CD8-positive, alpha-beta memory T cell (primary cell): ENCODE measurements at regions not wholly inside any gene's neighbourhood (a gene's known extent, or its start where the extent isn't known, plus 50 kb on each side); places are given as distances from the start of the nearest gene placed in this dataset.

Experiments
- CTCF ChIA-PET: fragments of 350-600 bp; sonication (Branson Sonifier 250); formaldehyde crosslinking; loops from one replicate; lab custom pipeline; 2021; ENCODE audit warnings: antibody characterized with exemption; lab: Charles Lee
- POLR2A ChIA-PET: fragments of 350-600 bp; sonication (Branson Sonifier 250); formaldehyde crosslinking; loops from one replicate; lab custom pipeline; 2021; ENCODE audit warnings: antibody characterized with exemption; lab: Charles Lee
- DNase-seq, 5 donors: peaks; one replicate each; pipeline versions ENCODE4 v3.0.0 to v3.0.0-alpha.2; 2020 to 2022; ENCODE audit warnings: mixed read lengths in 1 of 5
- H3K27ac ChIP-seq: one replicate; pipeline ENCODE4 v1.7.0; 2013; ENCODE audit warnings: low read depth, mild to moderate bottlenecking, low read length, moderate library complexity
- H3K27me3 ChIP-seq: 2 replicates; pipeline ENCODE4 v1.7.0; 2013; ENCODE audit warnings: low read length, mild to moderate bottlenecking; ENCODE audit not compliant: insufficient read depth, poor library complexity, severe bottlenecking
- H3K36me3 ChIP-seq: 2 replicates; pipeline ENCODE4 v1.7.0; 2013; ENCODE audit warnings: mild to moderate bottlenecking, low read length, moderate library complexity; ENCODE audit not compliant: insufficient read depth
- H3K4me1 ChIP-seq: 2 replicates; pipeline ENCODE4 v1.7.0; 2013; ENCODE audit warnings: mild to moderate bottlenecking, low read length, moderate library complexity; ENCODE audit not compliant: insufficient read depth
- H3K4me3 ChIP-seq: 2 replicates; pipeline ENCODE4 v1.7.0; 2013; ENCODE audit warnings: mild to moderate bottlenecking, low read length
- H3K9me3 ChIP-seq: 2 replicates; pipeline ENCODE4 v1.7.0; 2013; ENCODE audit warnings: mild to moderate bottlenecking, low read length
- H3K27ac Mint-ChIP-seq, 8 donors: one replicate each; pipeline ENCODE4 v1.8.0; 2020 to 2021; ENCODE audit warnings: mixed read lengths in 8 of 8, mild to moderate bottlenecking in 6 of 8, inconsistent platforms in 3 of 8, moderate library complexity in 3 of 8
- H3K27me3 Mint-ChIP-seq, 2 donors: one replicate each; pipeline ENCODE4 v1.8.0; 2020 to 2021; ENCODE audit warnings: mixed read lengths in 2 of 2, mild to moderate bottlenecking in 1 of 2, moderate library complexity in 1 of 2
- H3K36me3 Mint-ChIP-seq, 3 donors: one replicate each; pipeline ENCODE4 v1.8.0; 2020 to 2021; ENCODE audit warnings: mixed read lengths in 3 of 3, inconsistent platforms in 1 of 3, mild to moderate bottlenecking in 1 of 3
- H3K4me1 Mint-ChIP-seq, 3 donors: one replicate each; pipeline ENCODE4 v1.8.0; 2020 to 2021; ENCODE audit warnings: mixed read lengths in 3 of 3, inconsistent platforms in 1 of 3, mild to moderate bottlenecking in 1 of 3
- H3K4me3 Mint-ChIP-seq, 7 donors: one replicate each; pipeline ENCODE4 v1.8.0; 2020 to 2021; ENCODE audit warnings: mixed read lengths in 7 of 7, mild to moderate bottlenecking in 6 of 7, moderate library complexity in 4 of 7, inconsistent platforms in 2 of 7
- H3K9me3 Mint-ChIP-seq, 5 donors: one replicate each; pipeline ENCODE4 v1.8.0; 2020 to 2022; ENCODE audit warnings: mixed read lengths in 5 of 5, mild to moderate bottlenecking in 3 of 5, moderate library complexity in 2 of 5, inconsistent platforms in 1 of 5

DNA sequence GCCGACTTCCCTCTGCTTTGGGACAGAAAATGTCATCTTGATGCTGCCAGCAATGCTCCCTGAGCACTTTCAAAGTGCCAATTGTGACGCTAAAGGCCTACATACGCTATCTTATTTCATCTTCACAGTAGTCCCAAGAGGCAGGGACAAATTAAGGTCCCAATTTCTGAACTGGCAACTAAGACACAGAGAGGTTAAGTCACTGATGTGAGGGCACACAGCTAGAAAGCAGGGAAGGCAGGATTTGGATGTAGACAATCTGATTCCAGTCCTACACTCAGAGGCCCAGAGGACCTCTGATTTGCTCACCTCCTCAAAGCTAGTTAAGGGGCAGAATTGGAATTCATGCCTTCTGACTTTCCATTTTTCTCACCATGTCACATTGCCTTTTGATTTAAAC, 249.2 kb upstream of the CLINT1 start:
- POLR2A ChIA-PET = no interaction called here
- DNase-seq = no peak

DNA sequence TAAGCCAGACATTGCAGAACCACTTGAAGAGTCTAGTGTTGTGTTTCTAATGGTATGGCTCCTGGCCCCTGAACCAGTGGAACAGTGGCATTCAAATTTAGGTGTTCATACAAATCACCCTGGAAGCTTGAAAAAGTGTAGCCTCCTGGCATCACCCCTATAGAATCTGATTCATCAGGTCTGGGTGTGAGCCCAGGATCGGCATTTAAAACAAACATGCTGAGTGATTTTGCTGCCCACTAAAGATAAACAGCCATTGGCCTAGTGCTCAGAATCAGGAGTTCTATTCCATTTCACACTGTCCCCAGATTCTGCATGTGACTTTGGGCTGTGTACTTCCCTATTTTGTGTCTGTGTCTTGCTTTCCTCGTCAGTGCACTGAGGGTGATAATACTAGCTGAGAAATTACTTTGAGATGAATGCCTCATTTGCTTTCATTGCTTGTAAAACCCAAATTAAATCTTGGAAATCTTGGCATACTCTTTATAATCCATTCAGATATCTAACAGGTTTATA, 241.5 kb upstream of the CLINT1 start:
- Histone ChIP-seq H3K36me3 (no peaks in the 10 kb centered on the region), H3K27ac (no peak overlapping the region), H3K4me1 (no peaks in the 10 kb centered on the region), H3K9me3 (no peaks in the 10 kb centered on the region), H3K27me3 (no peaks in the 10 kb centered on the region), H3K4me3 (no peak overlapping the region)
- no peak overlapping the region for H3K4me3 Mint-ChIP-seq
- H3K9me3 Mint-ChIP-seq = no peaks in the 10 kb centered on the region
- no peaks in the 10 kb centered on the region for H3K36me3 Mint-ChIP-seq
- peaks cover 1 to 7% of the 10 kb centered on the region in 2 donors for H3K27me3 Mint-ChIP-seq
- ChIA-PET CTCF (no interaction called here), POLR2A (no interaction called here)
- DNase-seq = no peak
- H3K27ac Mint-ChIP-seq = no peak overlapping the region
- no peaks in the 10 kb centered on the region for H3K4me1 Mint-ChIP-seq

More for the DNA sequence above, 249.2 kb upstream of the CLINT1 start:
- no peak overlapping the region for H3K4me3 Mint-ChIP-seq
- no peaks in the 10 kb centered on the region for H3K9me3 ChIP-seq
- no peak overlapping the region for H3K27ac ChIP-seq
- no peak overlapping the region for H3K27ac Mint-ChIP-seq
- no peak overlapping the region for H3K4me3 ChIP-seq
- no peaks in the 10 kb centered on the region for H3K36me3 Mint-ChIP-seq
- no peaks in the 10 kb centered on the region for H3K4me1 Mint-ChIP-seq
- CTCF ChIA-PET = no interaction called here
- H3K36me3 ChIP-seq = no peaks in the 10 kb centered on the region
- peaks cover 9 to 15% of the 10 kb centered on the region in 2 donors for H3K27me3 Mint-ChIP-seq
- no peaks in the 10 kb centered on the region for H3K27me3 ChIP-seq
- no peaks in the 10 kb centered on the region for H3K9me3 Mint-ChIP-seq
- no peaks in the 10 kb centered on the region for H3K4me1 ChIP-seq

DNA sequence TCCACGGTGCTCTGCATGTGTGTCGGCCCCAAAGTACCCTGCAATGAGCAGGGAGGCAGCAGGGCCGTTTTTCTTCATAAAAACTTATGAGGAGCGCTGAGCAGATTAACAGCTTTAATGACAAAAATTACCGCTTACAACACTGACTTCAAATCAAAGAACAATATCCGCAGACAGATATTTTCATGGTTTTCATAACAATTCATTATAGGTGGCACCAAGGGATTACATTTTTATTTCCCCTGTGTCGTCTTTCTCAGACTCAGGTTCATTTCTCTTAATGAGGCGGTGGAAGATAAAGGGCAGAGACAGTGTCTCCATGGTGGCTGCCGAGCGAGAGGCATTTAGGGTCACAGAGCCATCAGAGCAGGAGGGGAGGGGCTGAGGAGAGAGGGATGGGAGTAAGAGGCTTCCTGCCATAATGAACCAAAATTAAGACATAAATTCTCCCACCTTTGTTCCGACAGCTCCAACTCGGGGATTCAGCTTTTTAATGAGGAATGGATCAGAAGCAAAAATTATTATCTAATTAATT, 240.7 kb upstream of the CLINT1 start:
- no peaks in the 10 kb centered on the region for H3K4me1 ChIP-seq
- H3K9me3 Mint-ChIP-seq = no peaks in the 10 kb centered on the region
- H3K27me3 ChIP-seq = no peaks in the 10 kb centered on the region
- H3K36me3 Mint-ChIP-seq = no peaks in the 10 kb centered on the region
- H3K27ac ChIP-seq = no peak overlapping the region
- H3K4me3 Mint-ChIP-seq = no peak overlapping the region
- peaks cover 1 to 12% of the 10 kb centered on the region in 2 donors for H3K27me3 Mint-ChIP-seq
- H3K9me3 ChIP-seq = no peaks in the 10 kb centered on the region
- H3K4me1 Mint-ChIP-seq = no peaks in the 10 kb centered on the region
- ChIA-PET POLR2A (no interaction called here), CTCF (no interaction called here)
- H3K36me3 ChIP-seq = no peaks in the 10 kb centered on the region
- H3K27ac Mint-ChIP-seq = no peak overlapping the region
- no peak overlapping the region for H3K4me3 ChIP-seq
- DNase-seq = no peak

DNA sequence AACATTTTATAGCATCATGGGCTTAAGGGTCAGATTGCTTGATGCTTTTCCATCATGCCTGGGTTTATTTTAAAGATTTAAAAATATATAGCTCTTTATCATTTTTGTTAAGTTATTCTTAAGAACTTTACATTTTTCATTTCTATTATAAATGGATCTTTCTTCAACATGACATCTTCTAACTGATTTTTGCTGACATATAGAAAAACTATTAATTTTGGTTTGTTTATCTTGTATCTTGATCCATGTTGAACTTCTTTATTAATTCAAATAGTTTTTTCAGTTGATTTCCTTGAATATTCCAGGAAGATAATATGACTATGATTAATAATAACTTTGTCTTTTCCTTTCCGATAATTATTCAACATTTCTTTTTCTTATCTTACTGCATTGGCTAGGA, 237.9 kb upstream of the CLINT1 start:
- H3K36me3 Mint-ChIP-seq = peaks cover 0 to 2% (median 0%) of the 10 kb centered on the region in 3 donors
- no peak overlapping the region for H3K4me3 Mint-ChIP-seq
- DNase-seq = no peak
- H3K9me3 Mint-ChIP-seq = no peaks in the 10 kb centered on the region
- Histone ChIP-seq H3K4me3 (no peak overlapping the region), H3K27ac (no peak overlapping the region), H3K36me3 (no peaks in the 10 kb centered on the region), H3K27me3 (no peaks in the 10 kb centered on the region), H3K9me3 (no peaks in the 10 kb centered on the region), H3K4me1 (no peaks in the 10 kb centered on the region)
- no peak overlapping the region for H3K27ac Mint-ChIP-seq
- CTCF ChIA-PET = no interaction called here
- H3K27me3 Mint-ChIP-seq = peaks cover 9 to 18% of the 10 kb centered on the region in 2 donors
- POLR2A ChIA-PET = no interaction called here
- no peaks in the 10 kb centered on the region for H3K4me1 Mint-ChIP-seq

DNA sequence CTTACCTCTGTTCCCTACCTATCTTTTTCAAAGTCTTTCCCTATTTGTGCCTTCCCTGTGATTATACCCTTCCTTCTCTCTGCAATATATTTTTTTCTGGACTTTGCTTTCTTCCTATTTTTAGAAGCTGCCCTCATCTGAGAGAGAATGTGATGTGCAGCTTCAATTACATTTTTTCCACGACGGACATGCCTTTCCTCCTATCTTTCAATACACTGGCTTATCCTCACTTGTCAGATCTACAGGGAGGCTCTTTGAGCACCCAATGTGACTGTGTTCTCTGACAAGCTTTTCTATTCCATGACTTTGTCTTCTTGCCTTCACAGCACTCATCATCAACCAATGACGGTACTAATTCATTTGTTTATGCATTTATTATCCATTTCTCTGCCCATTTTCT, 227.9 kb upstream of the CLINT1 start:
- H3K27ac Mint-ChIP-seq = no peak overlapping the region
- Histone ChIP-seq H3K4me1 (no peaks in the 10 kb centered on the region), H3K27me3 (no peaks in the 10 kb centered on the region), H3K4me3 (no peak overlapping the region), H3K36me3 (no peaks in the 10 kb centered on the region), H3K9me3 (no peaks in the 10 kb centered on the region), H3K27ac (no peak overlapping the region)
- no peaks in the 10 kb centered on the region for H3K4me1 Mint-ChIP-seq
- no peak for DNase-seq
- peaks cover 5 to 22% of the 10 kb centered on the region in 2 donors for H3K27me3 Mint-ChIP-seq
- no peak overlapping the region for H3K4me3 Mint-ChIP-seq
- H3K36me3 Mint-ChIP-seq = no peaks in the 10 kb centered on the region
- ChIA-PET CTCF (interaction anchor here (0.8 kb wide), 1 partner anchor 12 kb away, joined by 3 read pairs; no protein-coding TSS in a partner anchor), POLR2A (no interaction called here)
- no peaks in the 10 kb centered on the region for H3K9me3 Mint-ChIP-seq

DNA sequence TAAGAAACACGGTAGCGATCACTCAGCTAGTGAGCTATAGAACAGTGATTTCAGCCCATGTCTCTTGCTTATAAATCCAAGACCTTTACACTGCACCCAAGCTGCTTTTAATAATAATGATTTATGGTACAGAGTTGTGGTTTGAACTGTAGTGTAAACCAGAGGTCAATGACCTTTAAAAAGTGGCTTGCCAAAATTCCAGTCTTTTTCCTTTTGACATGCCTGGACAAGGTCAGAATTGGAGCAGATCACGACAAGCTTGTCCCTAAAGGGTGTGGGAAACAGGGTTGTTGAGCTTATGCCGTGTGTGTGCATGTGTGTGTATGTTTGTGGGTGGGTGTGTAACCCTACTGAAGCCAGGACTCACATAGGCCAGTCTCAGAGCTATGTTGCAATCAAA, 225.3 kb upstream of the CLINT1 start:
- no peaks in the 10 kb centered on the region for H3K4me1 Mint-ChIP-seq
- Histone ChIP-seq H3K4me3 (no peak overlapping the region), H3K27ac (no peak overlapping the region), H3K4me1 (no peaks in the 10 kb centered on the region), H3K9me3 (no peaks in the 10 kb centered on the region), H3K36me3 (no peaks in the 10 kb centered on the region), H3K27me3 (no peaks in the 10 kb centered on the region)
- H3K27me3 Mint-ChIP-seq = peaks cover 6 to 28% of the 10 kb centered on the region in 2 donors
- H3K27ac Mint-ChIP-seq = no peak overlapping the region
- no peak for DNase-seq
- H3K36me3 Mint-ChIP-seq = no peaks in the 10 kb centered on the region
- ChIA-PET POLR2A (no interaction called here), CTCF (interaction anchor here (1.6 kb wide), 1 partner anchor 9 kb away, joined by 9 read pairs; no protein-coding TSS in a partner anchor)
- no peak overlapping the region for H3K4me3 Mint-ChIP-seq
- H3K9me3 Mint-ChIP-seq = no peaks in the 10 kb centered on the region

GRCh38 chr5:158082696-158083287, 223.8 kb upstream of the CLINT1 start:
- POLR2A ChIA-PET = no interaction called here
- H3K36me3 ChIP-seq = no peaks in the 10 kb centered on the region
- no peaks in the 10 kb centered on the region for H3K4me1 Mint-ChIP-seq
- H3K4me3 Mint-ChIP-seq = no peak overlapping the region
- no peaks in the 10 kb centered on the region for H3K4me1 ChIP-seq
- no peak overlapping the region for H3K4me3 ChIP-seq
- peaks cover 8 to 34% of the 10 kb centered on the region in 2 donors for H3K27me3 Mint-ChIP-seq
- no peak for DNase-seq
- H3K9me3 Mint-ChIP-seq = no peaks in the 10 kb centered on the region
- no peak overlapping the region for H3K27ac ChIP-seq
- H3K27me3 ChIP-seq = no peaks in the 10 kb centered on the region
- H3K36me3 Mint-ChIP-seq = no peaks in the 10 kb centered on the region
- H3K9me3 ChIP-seq = no peaks in the 10 kb centered on the region
- no peak overlapping the region for H3K27ac Mint-ChIP-seq
- CTCF ChIA-PET = interaction anchor here (1.6 kb wide), 1 partner anchor 8 kb away, joined by 9 read pairs; no protein-coding TSS in a partner anchor

DNA sequence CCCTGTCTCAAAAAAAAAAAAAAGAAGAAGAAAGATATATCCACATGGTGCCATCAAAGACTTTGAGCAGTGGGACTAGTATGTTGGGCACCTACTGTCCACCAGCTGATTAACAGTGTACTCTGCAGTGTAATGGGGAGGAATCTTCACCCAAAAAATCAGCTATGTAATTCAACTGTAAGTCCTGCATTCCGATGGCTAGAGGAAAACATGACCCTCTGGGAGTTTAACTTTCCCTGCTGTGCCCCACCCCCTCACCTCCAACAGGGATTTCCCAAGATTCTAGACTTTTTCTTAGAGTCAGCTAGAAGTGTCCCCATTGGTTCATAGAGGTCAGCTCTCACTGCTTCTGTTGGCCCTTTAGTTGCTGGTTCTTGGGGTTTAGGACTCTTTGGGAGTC, 221.2 kb upstream of the CLINT1 start:
- Histone ChIP-seq H3K9me3 (no peaks in the 10 kb centered on the region), H3K4me3 (no peak overlapping the region), H3K4me1 (no peaks in the 10 kb centered on the region), H3K27ac (no peak overlapping the region), H3K27me3 (no peaks in the 10 kb centered on the region), H3K36me3 (no peaks in the 10 kb centered on the region)
- no peak for DNase-seq
- CTCF ChIA-PET = no interaction called here
- H3K4me1 Mint-ChIP-seq = peaks cover 4 to 5% (median 4%) of the 10 kb centered on the region in 3 donors
- H3K9me3 Mint-ChIP-seq = no peaks in the 10 kb centered on the region
- POLR2A ChIA-PET = no interaction called here
- no peak overlapping the region for H3K4me3 Mint-ChIP-seq
- H3K36me3 Mint-ChIP-seq = no peaks in the 10 kb centered on the region
- H3K27ac Mint-ChIP-seq = no peak overlapping the region
- H3K27me3 Mint-ChIP-seq = peaks cover 6 to 42% of the 10 kb centered on the region in 2 donors
